NCI-H2081 (cell line): ENCODE measurements at regions not wholly inside any gene's neighbourhood (a gene's known extent, or its start where the extent isn't known, plus 50 kb on each side); places are given as distances from the start of the nearest gene placed in this dataset.

Experiments
- DNase-seq, 2 experiments: peaks; one replicate each; lab custom pipeline; 2025; lab: John Stamatoyannopoulos, UW

- DNase-seq, result no peak
These were observed 1258.1 kb upstream of the CELF2 start for GRCh38 chr10:9759596-9759995.

GRCh38 chr10:9762966-9763656 is 1254.6 kb upstream of the CELF2 start:
- DNase-seq, result no peak

GRCh38 chr10:9766762-9767161 is 1250.9 kb upstream of the CELF2 start:
- no peak for DNase-seq

GRCh38 chr10:9781666-9782065 is 1236.0 kb upstream of the CELF2 start:
- no peak for DNase-seq

- DNase-seq, result no peak
These were observed 1231.6 kb upstream of the CELF2 start for GRCh38 chr10:9786101-9786500.

- no peak for DNase-seq
These were observed 1231.1 kb upstream of the CELF2 start for GRCh38 chr10:9786576-9786975.

GRCh38 chr10:9789996-9790395 is 1227.7 kb upstream of the CELF2 start:
- DNase-seq, result no peak

- DNase-seq, result no peak
These were observed 1225.5 kb upstream of the CELF2 start for GRCh38 chr10:9792181-9792580.

GRCh38 chr10:9796564-9796963 is 1221.1 kb upstream of the CELF2 start:
- DNase-seq, result no peak

GRCh38 chr10:9800011-9800410 is 1217.7 kb upstream of the CELF2 start:
- no peak for DNase-seq

GRCh38 chr10:9800571-9800970 is 1217.1 kb upstream of the CELF2 start:
- DNase-seq, result no peak

- no peak for DNase-seq
These were observed 1209.8 kb upstream of the CELF2 start for GRCh38 chr10:9807846-9808245.

GRCh38 chr10:9811601-9812000 is 1206.1 kb upstream of the CELF2 start:
- no peak for DNase-seq

- DNase-seq, result no peak
These were observed 1203.3 kb upstream of the CELF2 start for GRCh38 chr10:9814285-9814864.

- no peak for DNase-seq
These were observed 1197.7 kb upstream of the CELF2 start for GRCh38 chr10:9819756-9820494.

- no peak for DNase-seq
These were observed 1194.3 kb upstream of the CELF2 start for GRCh38 chr10:9823268-9823930.

GRCh38 chr10:9824631-9825071 is 1193.0 kb upstream of the CELF2 start:
- DNase-seq, result peak in 1 of 2 experiments; percentile 20

- DNase-seq, result no peak
These were observed 1192.1 kb upstream of the CELF2 start for GRCh38 chr10:9825491-9826018.

GRCh38 chr10:9828110-9828509 is 1189.6 kb upstream of the CELF2 start:
- no peak for DNase-seq

GRCh38 chr10:9833942-9834341 is 1183.7 kb upstream of the CELF2 start:
- DNase-seq, result peak; percentile 45 to 76

GRCh38 chr10:9834434-9834833 is 1183.2 kb upstream of the CELF2 start:
- DNase-seq, result no peak

- DNase-seq, result no peak
These were observed 1172.6 kb upstream of the CELF2 start for GRCh38 chr10:9845075-9845474.
